Left hindlimb (tissue), 1 donor: ENCODE measurements at regions not wholly inside any gene's neighbourhood (a gene's known extent, or its start where the extent isn't known, plus 50 kb on each side); places are given as distances from the start of the nearest gene placed in this dataset.

Experiments
- DNase-seq: peaks from one replicate; pipeline ENCODE4 v3.0.0-alpha.2; 2018

- DNase-seq = no peak
These were observed 421.0 kb downstream of the TXNL1 start for GRCh38 chr18:56217406-56217805.

GRCh38 chr18:56214706-56215105 lies 423.7 kb downstream of the TXNL1 start:
- DNase-seq = no peak

- no peak for DNase-seq
These were observed 427.9 kb downstream of the TXNL1 start for GRCh38 chr18:56210520-56210919.

- DNase-seq = no peak
These were observed 430.4 kb downstream of the TXNL1 start for GRCh38 chr18:56207989-56208388.

GRCh38 chr18:56204052-56204451 lies 434.3 kb downstream of the TXNL1 start:
- DNase-seq = no peak

GRCh38 chr18:56202678-56203077 lies 435.7 kb downstream of the TXNL1 start:
- no peak for DNase-seq

GRCh38 chr18:56200381-56200911 lies 437.9 kb downstream of the TXNL1 start:
- no peak for DNase-seq

DNA sequence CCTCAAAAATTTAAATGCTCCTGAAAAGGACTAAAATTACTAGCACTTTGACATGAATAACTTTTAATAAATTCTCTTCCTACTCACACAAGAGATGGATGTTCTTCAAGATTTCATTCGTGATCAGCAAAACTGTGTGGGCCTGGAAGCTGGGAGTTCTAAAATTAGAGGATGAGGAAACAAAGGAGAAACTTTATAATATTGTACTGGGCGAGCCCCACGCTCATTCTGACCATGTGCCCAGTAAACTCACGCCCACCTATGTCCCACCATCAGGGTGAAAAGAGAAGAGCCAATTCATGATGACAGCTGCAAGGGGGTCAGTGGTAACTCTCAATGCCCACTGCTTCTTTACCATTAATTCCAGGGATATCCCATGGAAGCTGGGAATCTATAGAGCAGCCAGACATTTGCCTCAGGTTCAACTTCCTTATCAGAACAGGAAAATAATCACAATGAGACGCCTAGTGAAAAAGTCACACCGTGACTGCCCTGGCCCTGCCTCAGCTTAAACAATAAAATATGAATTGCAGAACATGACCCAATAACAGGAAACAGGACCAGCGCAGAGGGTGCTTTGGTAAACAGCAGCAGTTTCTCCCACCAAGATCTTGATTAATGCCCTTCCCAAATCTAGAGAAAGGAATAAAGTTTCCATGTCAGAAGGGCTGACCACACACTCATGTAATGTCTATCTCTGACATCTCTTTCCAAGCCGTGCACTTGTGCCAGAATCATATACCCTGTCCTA lies 438.6 kb downstream of the TXNL1 start:
- no peak for DNase-seq

DNA sequence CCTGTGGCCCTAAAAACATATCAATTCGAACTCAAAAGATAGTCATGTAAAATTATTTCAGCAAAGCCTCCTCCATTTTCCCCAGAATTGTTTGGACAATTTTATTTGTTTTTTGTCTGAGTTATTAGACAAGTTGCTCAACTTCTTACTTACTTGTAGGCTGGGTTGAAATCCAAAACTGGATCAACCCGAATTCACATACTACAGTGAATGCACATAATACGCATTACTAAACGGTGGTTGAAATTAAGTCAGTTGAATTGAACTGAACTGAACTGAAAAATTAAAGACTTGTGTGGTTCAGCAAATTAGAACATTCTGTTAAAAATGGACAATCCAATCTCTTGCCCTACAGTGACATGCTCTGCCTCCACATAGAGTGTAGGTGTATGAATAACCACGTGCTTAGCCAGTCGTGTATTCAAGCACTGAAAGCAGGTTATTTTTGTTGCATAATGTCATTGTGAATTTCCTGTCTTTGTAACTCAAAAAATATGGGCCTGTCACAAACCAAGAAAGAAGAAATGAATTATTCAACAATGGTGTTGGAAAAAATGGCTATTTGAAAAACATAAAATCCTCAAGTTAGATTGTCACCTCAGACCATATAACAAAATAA lies 441.0 kb downstream of the TXNL1 start:
- DNase-seq = no peak

GRCh38 chr18:56196495-56197225 lies 441.7 kb downstream of the TXNL1 start:
- no peak for DNase-seq

DNA sequence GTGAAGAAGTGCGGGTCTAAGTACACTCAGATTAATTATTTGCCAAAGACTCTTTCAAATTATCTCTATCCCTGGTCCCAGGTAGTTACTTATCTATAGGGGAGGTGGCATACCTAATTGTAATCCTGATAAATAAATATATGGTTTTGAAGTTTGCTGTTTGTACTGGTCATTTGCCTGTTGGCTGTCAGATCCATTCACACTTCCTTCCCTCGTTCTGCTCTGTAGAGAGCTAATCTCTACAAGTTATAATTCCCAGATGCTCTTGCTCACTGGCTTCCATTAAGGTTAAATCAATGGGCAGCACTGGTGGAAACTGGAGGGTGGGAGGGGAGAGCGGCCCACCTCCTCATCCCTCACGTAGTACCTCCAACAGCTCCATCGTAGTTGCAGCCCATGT lies 447.1 kb downstream of the TXNL1 start:
- no peak for DNase-seq

DNA sequence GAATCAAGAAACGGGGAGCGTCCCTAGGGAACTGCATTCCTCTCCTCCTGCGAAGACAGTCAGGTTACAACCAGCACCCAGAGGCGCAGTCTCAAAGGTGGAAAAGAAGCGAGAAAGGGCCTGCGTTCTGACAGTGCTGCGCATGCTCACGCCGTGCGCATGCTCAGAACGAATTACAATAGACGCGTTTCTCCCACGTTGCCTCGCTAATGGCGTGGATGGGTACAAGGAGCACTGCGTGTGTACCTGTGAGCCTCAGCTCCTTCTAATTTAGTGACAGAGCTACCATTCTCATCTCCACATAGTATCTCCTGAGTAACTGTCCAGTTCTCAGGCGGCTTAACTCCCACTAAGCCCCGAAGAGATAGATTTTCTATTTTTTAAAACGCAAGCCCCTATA lies 448.8 kb downstream of the TXNL1 start:
- no peak for DNase-seq

DNA sequence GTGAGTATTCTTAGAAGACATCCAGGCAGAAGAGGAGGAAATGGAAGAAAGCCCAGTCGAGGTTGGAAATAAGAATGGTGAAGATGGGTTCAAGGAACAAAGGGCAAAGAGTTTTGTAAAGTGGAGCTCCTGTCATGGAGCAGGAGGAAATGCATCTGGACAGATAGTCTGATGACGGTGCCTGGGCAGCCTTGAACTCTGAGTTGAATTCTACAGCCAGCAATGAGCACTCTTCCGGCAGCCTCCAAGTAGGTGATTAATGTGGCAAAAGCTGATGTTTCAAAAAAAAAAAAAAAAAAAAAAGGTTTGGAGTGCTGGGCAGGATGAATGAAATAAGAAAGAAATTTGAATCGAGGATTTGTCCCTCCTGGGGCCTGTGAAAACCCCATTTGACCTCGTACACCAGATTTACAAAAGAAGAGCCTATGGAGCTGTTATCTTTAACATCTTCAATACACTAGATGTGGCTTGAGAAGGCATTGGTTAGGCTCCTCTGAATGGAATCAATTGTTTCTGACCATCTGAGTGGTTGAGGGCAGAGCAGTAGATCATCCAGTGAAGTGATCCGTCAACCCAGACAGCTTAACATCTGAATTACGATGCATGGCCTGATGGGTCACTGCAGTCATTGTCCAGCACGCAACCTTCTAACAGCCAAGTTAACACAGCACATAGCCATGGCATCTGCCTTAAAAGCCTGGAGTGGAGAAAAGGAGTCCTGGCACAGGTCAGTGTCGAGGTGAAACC lies 449.7 kb downstream of the TXNL1 start:
- no peak for DNase-seq

DNA sequence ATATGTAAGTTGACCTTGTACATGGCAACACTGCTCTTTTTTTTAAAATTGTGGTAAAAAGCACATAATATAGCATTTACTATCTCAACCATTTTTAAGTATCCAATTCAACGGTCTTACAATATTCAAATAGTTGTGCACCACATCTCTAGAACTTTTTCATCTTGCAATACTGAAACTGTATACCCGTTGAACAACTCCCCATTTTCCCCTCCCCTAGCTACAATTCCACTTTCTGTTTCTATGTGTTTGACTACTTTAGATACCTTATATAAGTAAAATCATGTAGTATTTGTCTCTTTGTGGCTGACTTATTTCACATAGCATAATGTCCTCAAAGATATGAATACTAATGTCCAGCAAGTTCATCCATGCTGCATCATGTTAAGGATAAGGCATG lies 452.1 kb downstream of the TXNL1 start:
- no peak for DNase-seq

- DNase-seq = no peak
These were observed 453.3 kb downstream of the TXNL1 start for GRCh38 chr18:56185126-56185525.

- no peak for DNase-seq
These were observed 461.6 kb downstream of the TXNL1 start for GRCh38 chr18:56176751-56177150.

- DNase-seq = no peak
These were observed 462.9 kb downstream of the TXNL1 start for GRCh38 chr18:56175330-56176001.

- DNase-seq = no peak
These were observed 464.7 kb downstream of the TXNL1 start for GRCh38 chr18:56173542-56174220.

GRCh38 chr18:56172527-56172926 lies 465.9 kb downstream of the TXNL1 start:
- no peak for DNase-seq

DNA sequence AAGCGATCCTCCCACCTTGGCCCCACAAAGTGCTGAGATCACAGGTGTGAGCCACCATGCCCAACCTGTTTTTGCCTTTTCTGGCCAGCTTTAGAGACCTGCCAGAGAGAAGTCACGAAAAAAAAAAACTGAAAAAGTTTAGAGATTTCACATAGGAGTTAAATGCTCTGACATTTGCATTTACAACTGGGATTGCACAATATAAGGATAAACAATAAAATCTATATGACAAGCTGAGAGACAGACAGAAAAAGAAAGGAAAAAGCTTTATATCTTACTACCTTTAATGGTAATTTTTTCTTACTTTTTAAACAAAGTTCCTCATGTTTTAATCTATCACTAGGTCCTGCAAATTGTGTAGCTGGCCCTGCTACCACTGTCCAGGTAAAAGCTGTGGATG lies 466.5 kb downstream of the TXNL1 start:
- DNase-seq = no peak

GRCh38 chr18:56168049-56168781 lies 470.2 kb downstream of the TXNL1 start:
- DNase-seq = no peak
